ENCODE measurements at regions not wholly inside any gene's neighbourhood (a gene's known extent, or its start where the extent isn't known, plus 50 kb on each side); places are given as distances from the start of the nearest gene placed in this dataset.

GRCh38 chr3:3340526-3340925, 161.0 kb upstream of the CRBN start:
- Histone ChIP-seq H3K4me1 (ENCODE audit: control insufficient read depth in 5 of 5, insufficient read depth in 5 of 5, low read length in 5 of 5) (no peaks in the 10 kb centered on the region), H3K4me3 (no peak overlapping the region), H3K36me3 (ENCODE audit: control insufficient read depth in 4 of 4, insufficient read depth in 4 of 4, low read length in 4 of 4) (no peaks in the 10 kb centered on the region), H3K27me3 (ENCODE audit: control insufficient read depth in 3 of 3, insufficient read depth in 3 of 3, low read length in 2 of 3) (no peaks in the 10 kb centered on the region), H3K9ac (ENCODE audit: insufficient read depth in 1 of 2, low read length in 2 of 2) (no peak overlapping the region), H3K9me3 (ENCODE audit: control insufficient read depth in 4 of 4, insufficient read depth in 3 of 4, low read length in 3 of 4) (no peaks in the 10 kb centered on the region), H3K27ac (ENCODE audit: low read depth in 1 of 2, low read length in 1 of 2) (no peak overlapping the region)
- WGBS, 2 donors: 72 to 88% methylated on average over 4 of the region's 4 CpGs
- no peak for ATAC-seq (ENCODE audit: insufficient read depth, low FRiP score)
- no peak for TF ChIP-seq CTCF (IDR thresholded peaks at IDR 0.05; ENCODE audit: control extremely low read depth, extremely low read depth)
- DNase-seq: no peak

- H3K9me3 ChIP-seq (ENCODE audit: control insufficient read depth in 4 of 4, insufficient read depth in 3 of 4, low read length in 3 of 4): no peaks in the 10 kb centered on the region
- H3K27ac ChIP-seq (ENCODE audit: low read depth in 1 of 2, low read length in 1 of 2): no peak overlapping the region
- 88 to 93% methylated on average over 1 of the region's 1 CpG for WGBS, 2 donors
- no peak for DNase-seq
- no peak overlapping the region for H3K4me3 ChIP-seq
- no peak overlapping the region for H3K9ac ChIP-seq (ENCODE audit: insufficient read depth in 1 of 2, low read length in 2 of 2)
- H3K4me1 ChIP-seq (ENCODE audit: control insufficient read depth in 5 of 5, insufficient read depth in 5 of 5, low read length in 5 of 5): no peaks in the 10 kb centered on the region
- no peak for ATAC-seq (ENCODE audit: insufficient read depth, low FRiP score)
- no peaks in the 10 kb centered on the region for H3K36me3 ChIP-seq (ENCODE audit: control insufficient read depth in 4 of 4, insufficient read depth in 4 of 4, low read length in 4 of 4)
- no peaks in the 10 kb centered on the region for H3K27me3 ChIP-seq (ENCODE audit: control insufficient read depth in 3 of 3, insufficient read depth in 3 of 3, low read length in 2 of 3)
- TF ChIP-seq CTCF (IDR thresholded peaks at IDR 0.05; ENCODE audit: control extremely low read depth, extremely low read depth): no peak
Measured at GRCh38 chr3:3335903-3336302, 156.4 kb upstream of the CRBN start.

GRCh38 chr3:3334491-3334890, 155.0 kb upstream of the CRBN start:
- 85 to 92% methylated on average over 4 of the region's 4 CpGs for WGBS, 2 donors
- Histone ChIP-seq H3K4me3 (no peak overlapping the region), H3K9ac (ENCODE audit: insufficient read depth in 1 of 2, low read length in 2 of 2) (no peak overlapping the region), H3K9me3 (ENCODE audit: control insufficient read depth in 4 of 4, insufficient read depth in 3 of 4, low read length in 3 of 4) (no peaks in the 10 kb centered on the region), H3K27ac (ENCODE audit: low read depth in 1 of 2, low read length in 1 of 2) (no peak overlapping the region), H3K27me3 (ENCODE audit: control insufficient read depth in 3 of 3, insufficient read depth in 3 of 3, low read length in 2 of 3) (no peaks in the 10 kb centered on the region), H3K4me1 (ENCODE audit: control insufficient read depth in 5 of 5, insufficient read depth in 5 of 5, low read length in 5 of 5) (no peaks in the 10 kb centered on the region), H3K36me3 (ENCODE audit: control insufficient read depth in 4 of 4, insufficient read depth in 4 of 4, low read length in 4 of 4) (no peaks in the 10 kb centered on the region)
- no peak for ATAC-seq (ENCODE audit: insufficient read depth, low FRiP score)
- TF ChIP-seq CTCF (IDR thresholded peaks at IDR 0.05; ENCODE audit: control extremely low read depth, extremely low read depth): no peak
- DNase-seq: no peak

- DNase-seq: no peak
- no peak overlapping the region for H3K27ac ChIP-seq (ENCODE audit: low read depth in 1 of 2, low read length in 1 of 2)
- no peak for TF ChIP-seq CTCF (IDR thresholded peaks at IDR 0.05; ENCODE audit: control extremely low read depth, extremely low read depth)
Measured at GRCh38 chr3:3333571-3333970, 154.1 kb upstream of the CRBN start.

More at GRCh38 chr3:3333571-3333970, 154.1 kb upstream of the CRBN start:
- Histone ChIP-seq H3K9ac (ENCODE audit: insufficient read depth in 1 of 2, low read length in 2 of 2) (no peak overlapping the region), H3K4me1 (ENCODE audit: control insufficient read depth in 5 of 5, insufficient read depth in 5 of 5, low read length in 5 of 5) (no peaks in the 10 kb centered on the region), H3K27me3 (ENCODE audit: control insufficient read depth in 3 of 3, insufficient read depth in 3 of 3, low read length in 2 of 3) (no peaks in the 10 kb centered on the region), H3K4me3 (no peak overlapping the region), H3K36me3 (ENCODE audit: control insufficient read depth in 4 of 4, insufficient read depth in 4 of 4, low read length in 4 of 4) (no peaks in the 10 kb centered on the region), H3K9me3 (ENCODE audit: control insufficient read depth in 4 of 4, insufficient read depth in 3 of 4, low read length in 3 of 4) (no peaks in the 10 kb centered on the region)
- no peak for ATAC-seq (ENCODE audit: insufficient read depth, low FRiP score)
- 90 to 98% methylated on average over 2 of the region's 2 CpGs for WGBS, 2 donors

Data from lung (tissue), 11 donors.